ENCODE measurements at regions not wholly inside any gene's neighbourhood (a gene's known extent, or its start where the extent isn't known, plus 50 kb on each side); places are given as distances from the start of the nearest gene placed in this dataset.
A peak's percentile ranks its signal among the peaks of the same experiment; 100 is the strongest.

DNA sequence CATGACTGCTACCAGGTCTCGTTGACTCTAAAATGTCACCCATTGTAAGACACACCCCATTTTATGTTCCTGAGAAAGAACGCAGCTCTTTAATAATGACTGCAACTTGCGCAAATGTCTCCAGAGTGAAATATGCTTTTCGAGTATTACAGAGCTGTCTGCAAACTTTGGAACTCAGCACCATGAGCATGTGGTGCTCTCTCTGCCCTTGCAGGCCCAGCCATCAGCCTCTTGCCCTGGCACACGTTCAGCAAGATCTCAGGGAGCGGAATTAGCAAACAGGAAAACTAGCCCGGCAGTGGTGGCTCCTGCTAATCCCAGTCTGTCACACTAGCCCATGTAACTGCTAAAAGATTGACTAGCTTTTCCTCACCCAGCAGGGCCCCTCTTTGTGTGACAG, 114.5 kb upstream of the SLC1A3 start:
- ChIA-PET POLR2A (no interaction called here), CTCF (interaction anchor here (0.6 to 1.9 kb wide), 2 partner anchors 74 to 98 kb away, joined by 6 read pairs; no protein-coding TSS in a partner anchor)
- intact Hi-C loops (cut with micrococcal nuclease; ENCODE audit: unreplicated experiment) = no loop called here
- Mint-ChIP-seq H3K4me3 (ENCODE audit: unreplicated experiment) (no peak overlapping the region), H3K36me3 (ENCODE audit: insufficient read depth, unreplicated experiment) (no peaks in the 10 kb centered on the region), H3K9me3 (ENCODE audit: unreplicated experiment) (no peaks in the 10 kb centered on the region), H3K27me3 (ENCODE audit: insufficient read depth, unreplicated experiment) (no peaks in the 10 kb centered on the region), H3K27ac (ENCODE audit: unreplicated experiment) (no peak overlapping the region), H3K4me1 (ENCODE audit: low read depth, unreplicated experiment) (peaks cover 10% of the 10 kb centered on the region)
- no peak for DNase-seq
- Histone ChIP-seq H3K9me3 (no peaks in the 10 kb centered on the region), H3K36me3 (ENCODE audit: control insufficient read depth, insufficient read depth, low read length) (no peaks in the 10 kb centered on the region), H3K4me1 (peaks cover 9% of the 10 kb centered on the region; the same call in 1 of the 2 replicates), H3K27me3 (replicated peaks; ENCODE audit: control insufficient read depth, insufficient read depth, low read length) (no peaks in the 10 kb centered on the region), H3K4me3 (ENCODE audit: low read depth, low read length) (no peak overlapping the region)
- TF ChIP-seq, protein P1, sequence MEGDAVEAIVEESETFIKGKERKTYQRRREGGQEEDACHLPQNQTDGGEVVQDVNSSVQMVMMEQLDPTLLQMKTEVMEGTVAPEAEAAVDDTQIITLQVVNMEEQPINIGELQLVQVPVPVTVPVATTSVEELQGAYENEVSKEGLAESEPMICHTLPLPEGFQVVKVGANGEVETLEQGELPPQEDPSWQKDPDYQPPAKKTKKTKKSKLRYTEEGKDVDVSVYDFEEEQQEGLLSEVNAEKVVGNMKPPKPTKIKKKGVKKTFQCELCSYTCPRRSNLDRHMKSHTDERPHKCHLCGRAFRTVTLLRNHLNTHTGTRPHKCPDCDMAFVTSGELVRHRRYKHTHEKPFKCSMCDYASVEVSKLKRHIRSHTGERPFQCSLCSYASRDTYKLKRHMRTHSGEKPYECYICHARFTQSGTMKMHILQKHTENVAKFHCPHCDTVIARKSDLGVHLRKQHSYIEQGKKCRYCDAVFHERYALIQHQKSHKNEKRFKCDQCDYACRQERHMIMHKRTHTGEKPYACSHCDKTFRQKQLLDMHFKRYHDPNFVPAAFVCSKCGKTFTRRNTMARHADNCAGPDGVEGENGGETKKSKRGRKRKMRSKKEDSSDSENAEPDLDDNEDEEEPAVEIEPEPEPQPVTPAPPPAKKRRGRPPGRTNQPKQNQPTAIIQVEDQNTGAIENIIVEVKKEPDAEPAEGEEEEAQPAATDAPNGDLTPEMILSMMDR (IDR thresholded peaks at IDR 0.05; ENCODE audit: insufficient read depth in 1 of 2, low read depth in 1 of 2, low read length in 1 of 2, severe bottlenecking in 1 of 2, unreplicated experiment in 1 of 2) = no peak
- BruUV-seq (replicated peaks) = no TSS peak

DNA sequence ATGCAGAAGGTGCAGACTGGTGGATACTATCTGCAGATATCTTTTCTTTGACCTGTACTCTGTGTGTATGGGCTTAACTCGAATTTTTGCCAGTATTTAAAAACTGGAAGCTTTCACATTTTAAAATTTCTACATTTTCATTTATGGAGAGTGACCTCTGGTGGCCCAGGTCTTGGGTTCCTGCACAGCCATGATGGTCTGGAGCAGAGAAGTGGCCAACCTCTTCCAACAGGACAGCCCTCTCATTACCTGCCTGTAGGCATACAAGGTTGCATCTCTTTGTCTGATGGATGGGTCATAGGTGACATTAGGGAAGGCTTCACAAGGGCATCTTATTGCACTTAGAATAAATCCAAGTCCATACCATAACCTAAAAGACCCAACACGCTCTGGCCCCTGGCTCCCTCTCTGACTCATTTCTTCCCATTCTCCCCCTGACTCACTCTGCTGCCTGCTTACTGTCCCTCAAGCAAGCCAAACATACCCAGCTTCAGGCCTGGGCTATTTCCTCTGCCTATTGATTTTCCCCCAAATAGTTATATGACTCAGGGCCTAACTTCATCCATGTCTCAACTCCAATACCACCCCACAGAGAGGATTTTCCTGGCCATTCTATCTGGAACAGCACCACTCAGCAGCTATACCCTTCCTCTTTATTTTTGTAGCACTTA, 113.3 kb upstream of the SLC1A3 start:
- peaks cover 10% of the 10 kb centered on the region for H3K4me1 Mint-ChIP-seq (ENCODE audit: low read depth, unreplicated experiment)
- no peaks in the 10 kb centered on the region for H3K27me3 Mint-ChIP-seq (ENCODE audit: insufficient read depth, unreplicated experiment)
- no TSS peak for BruUV-seq (replicated peaks)
- H3K36me3 Mint-ChIP-seq (ENCODE audit: insufficient read depth, unreplicated experiment) = no peaks in the 10 kb centered on the region
- peak in 1 of 2 experiments; percentile 14 for DNase-seq
- Histone ChIP-seq H3K36me3 (ENCODE audit: control insufficient read depth, insufficient read depth, low read length) (no peaks in the 10 kb centered on the region), H3K4me3 (ENCODE audit: low read depth, low read length) (no peak overlapping the region), H3K9me3 (no peaks in the 10 kb centered on the region), H3K4me1 (peaks cover 9% of the 10 kb centered on the region; the same call in 1 of the 2 replicates), H3K27me3 (replicated peaks; ENCODE audit: control insufficient read depth, insufficient read depth, low read length) (no peaks in the 10 kb centered on the region)
- TF ChIP-seq, protein P1 (IDR thresholded peaks at IDR 0.05; ENCODE audit: insufficient read depth in 1 of 2, low read depth in 1 of 2, low read length in 1 of 2, severe bottlenecking in 1 of 2, unreplicated experiment in 1 of 2) = peak in 1 of 2 experiments; percentile 16
- CTCF ChIA-PET = interaction anchor here (0.8 to 1.9 kb wide), 2 partner anchors 75 to 78 kb away, joined by 6 to 12 read pairs; no protein-coding TSS in a partner anchor
- no peak overlapping the region for H3K4me3 Mint-ChIP-seq (ENCODE audit: unreplicated experiment)
- no peaks in the 10 kb centered on the region for H3K9me3 Mint-ChIP-seq (ENCODE audit: unreplicated experiment)
- intact Hi-C loops (cut with micrococcal nuclease; ENCODE audit: unreplicated experiment) = loop anchor here (1.0 kb wide), 1 partner anchor 79 kb away; no protein-coding TSS in a partner anchor
- H3K27ac Mint-ChIP-seq (ENCODE audit: unreplicated experiment) = no peak overlapping the region
- POLR2A ChIA-PET = no interaction called here

DNA sequence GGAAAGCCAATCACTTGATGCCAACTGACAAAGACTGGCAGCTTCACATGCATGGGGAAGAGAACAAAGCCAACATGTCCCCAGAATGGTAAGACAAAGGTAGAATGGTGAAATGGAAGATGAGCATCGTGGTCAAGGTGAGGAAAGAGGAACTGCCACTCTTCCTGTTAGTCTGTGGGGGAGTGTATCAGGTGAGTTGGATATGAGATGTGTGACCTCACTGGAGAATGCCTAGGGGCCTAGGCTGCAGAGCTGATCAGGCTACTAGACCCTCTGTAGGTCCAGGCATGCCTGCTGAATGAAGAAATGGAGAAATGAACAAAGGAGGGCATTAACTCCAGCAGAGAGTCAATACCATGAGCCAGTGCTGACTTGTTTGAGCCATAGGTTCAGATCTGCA, 112.4 kb upstream of the SLC1A3 start:
- no peak overlapping the region for H3K4me3 Mint-ChIP-seq (ENCODE audit: unreplicated experiment)
- intact Hi-C loops (cut with micrococcal nuclease; ENCODE audit: unreplicated experiment) = no loop called here
- H3K9me3 Mint-ChIP-seq (ENCODE audit: unreplicated experiment) = no peaks in the 10 kb centered on the region
- TF ChIP-seq, protein P1 (IDR thresholded peaks at IDR 0.05; ENCODE audit: insufficient read depth in 1 of 2, low read depth in 1 of 2, low read length in 1 of 2, severe bottlenecking in 1 of 2, unreplicated experiment in 1 of 2) = no peak
- DNase-seq = no peak
- POLR2A ChIA-PET = no interaction called here
- H3K27me3 Mint-ChIP-seq (ENCODE audit: insufficient read depth, unreplicated experiment) = no peaks in the 10 kb centered on the region
- peaks cover 9% of the 10 kb centered on the region; the same call in 1 of the 2 replicates for H3K4me1 ChIP-seq
- H3K4me3 ChIP-seq (ENCODE audit: low read depth, low read length) = no peak overlapping the region
- H3K36me3 Mint-ChIP-seq (ENCODE audit: insufficient read depth, unreplicated experiment) = no peaks in the 10 kb centered on the region
- no peaks in the 10 kb centered on the region for H3K9me3 ChIP-seq
- peaks cover 10% of the 10 kb centered on the region for H3K4me1 Mint-ChIP-seq (ENCODE audit: low read depth, unreplicated experiment)
- H3K27me3 ChIP-seq (replicated peaks; ENCODE audit: control insufficient read depth, insufficient read depth, low read length) = no peaks in the 10 kb centered on the region
- no peak overlapping the region for H3K27ac Mint-ChIP-seq (ENCODE audit: unreplicated experiment)
- CTCF ChIA-PET = no interaction called here
- H3K36me3 ChIP-seq (ENCODE audit: control insufficient read depth, insufficient read depth, low read length) = no peaks in the 10 kb centered on the region
- no TSS peak for BruUV-seq (replicated peaks)

Data from Caco-2 (cell line).